ENCODE measurements at regions not wholly inside any gene's neighbourhood (a gene's known extent, or its start where the extent isn't known, plus 50 kb on each side); places are given as distances from the start of the nearest gene placed in this dataset.

DNA sequence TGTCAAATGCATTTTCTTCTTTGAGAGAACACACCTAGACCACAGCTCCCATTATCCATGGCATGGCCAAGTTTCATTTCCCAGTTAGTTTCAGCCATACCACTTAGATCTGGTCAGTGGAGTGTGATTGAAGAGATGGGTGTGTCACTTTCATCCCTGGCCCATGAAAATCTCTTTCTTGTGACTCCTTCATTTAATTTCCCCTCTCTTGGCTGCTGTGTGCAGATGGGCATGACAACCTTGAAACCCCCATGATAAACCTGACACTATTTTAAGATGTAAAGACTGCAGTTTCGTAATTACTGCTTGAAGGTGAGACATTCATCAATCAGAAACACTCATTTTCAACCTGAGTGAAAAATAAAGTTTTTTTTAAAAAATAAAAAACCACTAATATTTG, 284.9 kb downstream of the IL15 start:
- no peak for DNase-seq (ENCODE audit: low read depth in 2 of 2)

DNA sequence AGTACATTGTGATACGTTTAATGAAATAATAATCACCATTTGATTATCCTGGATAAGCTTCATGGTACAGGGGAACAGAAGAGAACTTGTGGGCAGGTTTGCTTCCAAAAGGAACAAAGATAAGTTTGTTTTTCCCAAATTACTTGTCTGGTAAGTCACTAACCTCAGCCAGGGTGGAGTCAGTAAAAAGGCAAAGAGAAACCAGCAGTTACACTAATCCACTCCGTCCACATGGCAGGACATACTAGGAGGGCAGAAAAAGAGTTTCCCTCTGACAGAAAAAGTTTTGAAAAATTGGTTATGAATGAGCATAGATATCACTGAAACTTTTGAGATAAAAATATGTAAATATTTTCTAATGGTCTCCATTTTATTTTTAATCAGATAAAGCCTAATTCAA, 285.9 kb downstream of the IL15 start:
- DNase-seq (ENCODE audit: low read depth in 2 of 2) = no peak

DNA sequence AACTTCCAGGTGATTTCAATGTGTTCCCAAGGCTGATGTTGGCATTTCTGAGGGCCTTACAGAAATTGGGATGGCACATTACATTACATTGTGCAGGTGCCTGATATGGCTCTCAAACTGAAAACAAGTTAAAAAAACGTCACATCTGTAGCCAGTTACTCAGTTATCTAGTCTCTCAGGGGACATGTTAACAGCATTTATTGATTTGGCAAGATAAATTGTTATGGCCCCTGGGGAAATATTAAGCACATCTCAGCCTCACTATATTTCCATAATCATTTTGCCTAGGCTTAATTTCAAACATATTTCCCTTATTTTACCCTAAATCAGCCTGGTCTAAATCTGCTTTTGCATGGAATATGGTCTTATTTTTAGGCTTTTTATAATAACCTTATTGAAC, 290.0 kb downstream of the IL15 start:
- no peak for DNase-seq (ENCODE audit: low read depth in 2 of 2)

DNA sequence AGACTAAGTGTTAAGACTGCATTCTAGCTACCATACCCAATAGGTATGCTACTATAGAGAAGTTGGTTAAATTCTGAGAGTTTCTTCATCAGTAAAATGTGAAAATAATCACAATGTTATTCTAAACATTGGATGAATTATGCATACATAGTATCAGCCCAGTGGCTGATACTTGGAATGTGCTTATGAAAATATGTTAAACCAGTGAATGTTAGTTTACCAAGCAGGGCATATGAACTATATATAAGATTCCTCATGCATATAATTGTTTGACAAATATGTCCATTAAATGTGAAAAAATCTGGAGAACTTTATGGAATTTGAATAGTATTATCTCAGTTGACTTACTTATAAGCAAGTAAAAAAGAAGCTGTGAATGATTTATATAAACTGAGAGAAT, 296.1 kb downstream of the IL15 start:
- no peak for DNase-seq (ENCODE audit: low read depth in 2 of 2)

DNA sequence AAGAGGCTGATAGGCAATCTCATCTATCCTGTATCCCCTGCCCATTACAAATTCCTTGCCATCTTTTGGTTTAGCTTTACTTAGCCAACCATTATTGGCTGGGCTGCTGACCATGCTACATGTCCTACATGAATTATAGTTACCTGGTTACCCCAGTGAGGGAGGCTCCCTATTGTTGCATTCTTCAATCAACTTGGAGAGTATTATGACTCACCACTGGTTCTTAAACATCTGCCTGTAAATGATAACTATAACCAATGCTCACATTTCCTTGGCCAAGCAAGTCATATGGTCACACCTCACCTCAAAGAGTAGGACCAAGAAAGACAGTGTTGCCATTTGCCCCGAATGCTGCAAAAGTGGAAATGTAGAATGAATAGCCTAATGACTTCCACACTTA, 297.6 kb downstream of the IL15 start:
- no peak for DNase-seq (ENCODE audit: low read depth in 2 of 2)

DNA sequence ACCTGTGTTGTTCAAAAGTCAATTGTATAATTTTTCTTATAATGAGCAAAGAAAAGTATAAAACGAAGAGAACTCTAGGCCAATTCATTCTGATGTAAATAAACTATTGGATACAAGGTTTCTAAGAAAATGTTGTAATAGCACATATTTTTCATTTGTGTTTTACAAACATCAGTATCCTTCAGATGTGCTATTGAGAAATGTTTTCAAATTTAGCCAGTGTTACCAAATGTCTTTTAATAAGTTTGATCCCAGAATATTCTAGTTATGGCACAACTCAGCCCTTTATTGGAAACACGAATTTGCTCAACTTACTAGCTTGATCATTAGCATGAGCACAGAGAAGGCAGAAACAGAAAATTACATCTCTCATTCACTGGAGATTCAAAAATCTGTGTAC, 319.3 kb downstream of the IL15 start:
- no peak for DNase-seq (ENCODE audit: low read depth in 2 of 2)

DNA sequence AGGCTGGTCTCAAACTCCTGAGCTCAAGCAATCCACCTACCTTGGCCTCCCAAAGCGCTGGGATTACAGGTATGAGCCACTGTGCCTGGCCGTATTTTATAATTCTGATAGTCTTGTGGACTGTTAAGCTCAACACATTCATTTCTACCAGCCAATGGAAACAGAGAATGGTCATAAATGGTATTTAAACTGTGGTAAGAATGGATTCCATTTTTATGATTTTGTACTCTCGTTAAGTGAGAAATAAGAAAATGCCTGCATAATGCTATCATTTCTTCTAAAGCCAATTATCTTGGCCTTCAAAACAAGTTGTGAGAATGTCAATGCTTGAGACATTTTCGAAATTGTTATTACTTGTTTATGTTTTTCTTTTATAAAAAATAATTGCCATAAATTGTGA, 321.0 kb downstream of the IL15 start:
- no peak for DNase-seq (ENCODE audit: low read depth in 2 of 2)

DNA sequence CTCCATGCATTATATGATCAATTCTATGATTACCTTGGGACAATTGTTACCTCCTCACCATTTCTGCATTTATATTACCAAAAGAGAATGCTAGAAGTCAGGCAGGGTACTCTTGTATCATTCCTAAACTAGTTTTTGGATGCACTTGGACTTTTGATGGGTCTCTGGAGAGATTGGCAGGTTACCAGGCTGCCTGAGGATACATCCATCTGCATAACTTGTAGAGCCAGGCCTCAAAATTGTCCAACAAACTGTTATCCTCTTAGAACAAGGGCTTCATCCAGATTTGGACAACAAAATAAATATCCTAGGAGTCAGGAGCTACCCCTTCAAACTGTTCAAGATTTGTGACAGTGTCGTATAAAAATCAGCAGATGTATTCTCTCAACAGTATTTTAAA, 326.1 kb downstream of the IL15 start:
- no peak for DNase-seq (ENCODE audit: low read depth in 2 of 2)

DNA sequence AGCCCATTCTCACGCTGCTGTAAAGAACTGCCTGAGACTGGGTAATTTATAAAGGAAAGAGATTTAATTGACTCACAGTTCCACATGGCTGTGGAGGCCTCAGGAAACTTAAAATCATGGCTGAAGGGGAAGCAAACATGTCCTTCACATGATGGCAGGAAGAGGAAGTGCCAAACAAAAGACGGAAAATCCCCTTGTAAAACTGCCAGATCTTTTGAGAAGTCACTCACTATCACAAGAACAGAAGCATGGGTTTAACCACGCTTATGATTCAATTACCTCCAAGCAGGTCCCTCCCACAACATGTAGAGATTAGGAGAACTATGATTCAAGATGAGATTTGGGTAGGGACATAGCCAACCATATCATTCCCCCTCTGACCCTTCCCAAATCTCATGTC, 335.5 kb downstream of the IL15 start:
- peak; percentile 1 to 71 for DNase-seq (ENCODE audit: low read depth in 2 of 2)

DNA sequence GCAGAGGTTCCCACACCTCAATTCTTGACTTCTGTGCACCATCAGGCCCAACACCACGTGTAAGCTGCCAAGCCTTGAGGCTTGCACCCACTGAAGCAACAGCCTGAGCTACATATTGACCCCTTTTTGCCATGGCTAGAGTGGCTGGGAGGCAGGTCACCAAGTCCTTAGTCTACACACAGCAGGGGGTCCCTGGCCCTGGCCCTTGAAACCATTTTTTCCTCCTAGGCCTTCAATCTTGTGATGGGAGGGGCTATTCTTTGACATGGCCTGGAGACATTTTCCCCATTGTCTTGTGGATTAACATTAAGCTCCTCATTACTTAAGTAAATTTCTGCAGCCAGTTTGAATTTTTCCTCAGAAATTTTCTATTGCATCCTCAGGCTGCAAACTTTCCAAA, 336.6 kb downstream of the IL15 start:
- DNase-seq (ENCODE audit: low read depth in 2 of 2) = no peak
